Activated CD4-positive, alpha-beta T cell treated with anti-CD3 and anti-CD28 coated beads, Interleukin-2, Interleukin-4, amounts not matched to agents 100 ng/mL and 50 ng/mL, durations not matched to agents 16 hours and 8 hours (primary cell): ENCODE measurements at regions not wholly inside any gene's neighbourhood (a gene's known extent, or its start where the extent isn't known, plus 50 kb on each side); places are given as distances from the start of the nearest gene placed in this dataset.
"Not testable (repeated sequence)": the region's sequence is repeated elsewhere in the genome, so short reads cannot be mapped to it uniquely, and the experiment has no call there.

Source experiments
- DNase-seq: peaks from one replicate; pipeline ENCODE4 v3.0.0-alpha.2; 2020; ENCODE audit warnings: low spot score

GRCh38 chr10:108005627-108006026 lies 841.1 kb upstream of the SORCS1 start:
- no peak for DNase-seq

GRCh38 chr10:108003576-108003975 lies 839.1 kb upstream of the SORCS1 start:
- DNase-seq, result no peak

- DNase-seq, result no peak
These were observed 838.6 kb upstream of the SORCS1 start for GRCh38 chr10:108003061-108003460.

- no peak for DNase-seq
These were observed 835.9 kb upstream of the SORCS1 start for GRCh38 chr10:108000365-108000764.

- DNase-seq, result no peak
These were observed 830.2 kb upstream of the SORCS1 start for GRCh38 chr10:107994621-107995270.

- DNase-seq, result no peak
These were observed 822.1 kb upstream of the SORCS1 start for GRCh38 chr10:107986571-107986970.

GRCh38 chr10:107984581-107984980 lies 820.1 kb upstream of the SORCS1 start:
- no peak for DNase-seq

- no peak for DNase-seq
These were observed 819.6 kb upstream of the SORCS1 start for GRCh38 chr10:107984149-107984548.

GRCh38 chr10:107978455-107978854 lies 813.9 kb upstream of the SORCS1 start:
- no peak for DNase-seq

GRCh38 chr10:107971973-107972372 lies 807.5 kb upstream of the SORCS1 start:
- DNase-seq, result no peak

- DNase-seq, result no peak
These were observed 806.9 kb upstream of the SORCS1 start for GRCh38 chr10:107971411-107971810.

GRCh38 chr10:107970512-107970911 lies 806.0 kb upstream of the SORCS1 start:
- no peak for DNase-seq

- no peak for DNase-seq
These were observed 805.4 kb upstream of the SORCS1 start for GRCh38 chr10:107969936-107970335.

- no peak for DNase-seq
These were observed 802.3 kb upstream of the SORCS1 start for GRCh38 chr10:107966826-107967225.

GRCh38 chr10:107952649-107953556 lies 788.4 kb upstream of the SORCS1 start:
- DNase-seq, result no peak

- DNase-seq, result not testable (repeated sequence)
These were observed 786.0 kb upstream of the SORCS1 start for GRCh38 chr10:107950411-107951062.

- DNase-seq, result no peak
These were observed 778.3 kb upstream of the SORCS1 start for GRCh38 chr10:107942826-107943225.

- no peak for DNase-seq
These were observed 768.6 kb upstream of the SORCS1 start for GRCh38 chr10:107933076-107933475.

GRCh38 chr10:107931808-107932207 lies 767.3 kb upstream of the SORCS1 start:
- no peak for DNase-seq

- no peak for DNase-seq
These were observed 765.5 kb upstream of the SORCS1 start for GRCh38 chr10:107930037-107930436.

- DNase-seq, result no peak
These were observed 760.0 kb upstream of the SORCS1 start for GRCh38 chr10:107924458-107924857.

GRCh38 chr10:107919626-107920235 lies 755.2 kb upstream of the SORCS1 start:
- no peak for DNase-seq
